Right lobe of liver (tissue), 4 donors: ENCODE measurements at regions not wholly inside any gene's neighbourhood (a gene's known extent, or its start where the extent isn't known, plus 50 kb on each side); places are given as distances from the start of the nearest gene placed in this dataset.

Experiments
- CTCF ChIP-seq, 4 donors: fragments of 200-600 bp in 3 of 4; fragments of 450-650 bp in 1 of 4; IDR thresholded peaks; one replicate each; pipeline versions ENCODE4 v1.5.1 to v1.8.0; 2016 to 2022; ENCODE audit warnings: antibody characterized with exemption in 4 of 4, mild to moderate bottlenecking in 2 of 4
- POLR2A ChIP-seq: fragments of 450-650 bp; IDR thresholded peaks from one replicate; pipeline ENCODE4 v1.6.1; 2017; ENCODE audit warnings: antibody characterized with exemption, mild to moderate bottlenecking
- donor health status: DM: no; HTN: no; CAD: no.
- donor health status: DM: no; HTN: no; CAD: no.
- donor health status: DM: no; HTN: yes; CAD: no.

GRCh38 chr12:75765170-75766059 is 254.0 kb upstream of the KRR1 start:
- TF ChIP-seq POLR2A (no peak), CTCF (IDR thresholded peaks at IDR 0.05) (no peak)
